ENCODE measurements at regions not wholly inside any gene's neighbourhood (a gene's known extent, or its start where the extent isn't known, plus 50 kb on each side); places are given as distances from the start of the nearest gene placed in this dataset.

DNA sequence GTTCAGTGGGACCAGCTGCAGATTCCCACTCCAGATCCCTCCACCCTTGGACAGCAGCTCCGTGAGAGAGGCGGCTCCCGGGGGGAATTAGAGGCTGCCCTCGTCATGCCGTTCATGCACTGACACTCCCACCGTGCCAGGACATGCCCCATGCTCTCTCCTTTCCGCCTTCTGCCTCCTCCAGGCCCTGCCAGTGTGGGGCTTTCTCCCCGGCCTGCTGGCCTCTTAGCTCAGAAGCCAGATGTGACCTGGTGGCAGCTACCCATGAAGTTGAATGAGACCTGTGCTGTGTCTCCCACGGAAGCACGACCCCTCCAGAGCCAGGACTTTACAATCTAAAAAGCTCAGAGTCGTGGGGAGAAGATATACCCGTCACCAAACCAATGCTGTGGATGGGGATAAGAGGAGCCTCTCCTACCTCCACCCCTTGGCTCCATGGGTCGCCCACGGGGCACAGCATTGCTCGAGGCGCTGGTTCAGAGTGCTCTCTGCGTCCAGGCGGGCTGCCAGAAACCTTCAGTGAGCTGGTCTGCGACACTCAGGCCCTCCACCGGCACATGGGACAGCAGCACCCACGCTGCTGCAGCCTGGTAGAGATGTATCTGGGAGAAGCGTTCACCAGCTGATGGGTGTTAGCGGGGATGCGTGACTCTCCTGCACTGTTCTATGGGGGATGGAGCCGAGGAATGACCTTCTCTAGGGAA is 111.0 kb upstream of the GPC1 start:
- no peak for DNase-seq

DNA sequence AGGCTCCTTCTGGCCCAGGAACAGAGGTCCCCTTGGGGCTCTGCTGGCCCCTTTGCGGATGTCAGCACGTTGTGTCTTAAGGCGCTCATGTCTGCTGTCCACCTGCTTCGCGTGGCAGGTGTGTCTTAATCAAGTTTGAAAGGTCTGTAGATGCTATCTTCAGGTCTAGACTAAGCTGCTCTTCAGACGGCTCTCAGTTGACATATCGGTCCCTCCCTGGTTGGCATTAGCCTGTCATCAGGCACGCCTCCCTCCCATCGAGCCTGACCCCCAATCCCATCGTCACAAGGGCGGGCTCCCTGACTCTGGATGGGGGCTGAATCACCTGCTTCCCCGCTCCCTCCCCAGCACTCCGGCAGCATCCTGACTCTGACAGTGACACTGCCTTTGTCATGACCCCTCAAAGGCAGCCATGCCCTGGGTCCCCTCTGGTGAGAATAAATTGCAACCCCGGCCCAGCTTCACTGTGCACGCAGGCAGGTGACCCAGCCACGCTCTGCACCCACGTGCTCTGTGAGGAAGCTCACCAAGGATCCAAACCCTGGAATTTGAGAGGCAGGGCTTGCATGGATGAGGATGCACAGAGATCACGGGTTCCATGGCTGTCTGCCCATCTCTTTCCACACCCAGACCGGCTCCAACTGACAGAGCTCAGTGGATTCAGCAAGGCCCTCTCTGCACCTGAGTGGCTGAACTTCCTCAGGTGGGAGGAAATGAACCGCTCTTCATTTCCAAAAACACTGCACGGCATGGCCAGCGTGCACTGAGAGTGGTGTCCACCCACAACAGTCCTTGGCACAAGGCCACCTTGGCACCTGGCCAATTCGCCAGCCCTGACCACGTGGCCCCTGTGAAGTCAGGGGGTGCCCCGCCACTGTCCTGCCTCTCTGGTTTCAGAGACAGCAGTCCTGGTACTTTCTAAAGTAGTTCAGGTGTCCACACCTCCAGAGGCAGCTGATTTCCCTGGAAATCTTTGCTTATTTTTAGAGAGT is 110.2 kb upstream of the GPC1 start:
- no peak for DNase-seq

DNA sequence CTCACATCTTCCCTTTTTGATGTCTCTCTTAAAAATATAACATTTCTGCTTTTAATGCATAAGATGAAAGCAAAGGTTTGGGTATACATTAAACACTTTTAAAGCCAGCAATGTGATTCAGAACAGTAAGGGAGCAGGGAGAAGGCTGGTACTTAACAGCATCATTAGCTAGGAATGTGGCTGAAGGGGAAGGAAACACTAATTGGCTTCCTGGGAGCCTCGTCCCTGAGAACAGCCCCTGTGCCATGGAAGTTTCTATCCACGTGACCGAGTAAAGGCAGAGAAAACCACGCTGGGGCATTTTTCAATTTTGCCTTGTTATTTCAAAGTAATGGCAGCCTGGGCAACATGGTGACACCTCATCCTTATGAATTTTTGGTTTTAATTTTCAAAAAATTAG is 109.2 kb upstream of the GPC1 start:
- DNase-seq, result no peak

DNA sequence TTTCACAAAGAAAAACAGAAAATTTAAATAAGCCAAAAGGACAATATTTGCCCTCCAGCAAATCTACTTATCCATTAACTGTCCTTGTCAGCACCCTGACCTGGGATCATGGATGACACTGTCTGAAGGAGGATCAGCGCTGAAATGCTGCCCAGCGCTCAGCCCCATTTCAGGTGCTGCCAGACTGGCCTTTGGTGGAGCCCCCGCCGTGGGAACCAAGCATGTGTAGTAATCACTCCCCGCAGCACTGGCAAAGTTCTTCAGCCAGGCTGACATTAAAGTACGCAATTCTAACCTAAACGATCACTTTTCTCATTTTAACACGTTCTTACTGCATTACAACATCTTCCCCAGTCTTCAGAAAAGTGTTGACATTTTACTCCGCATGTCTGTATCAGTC is 108.6 kb upstream of the GPC1 start:
- DNase-seq, result no peak

DNA sequence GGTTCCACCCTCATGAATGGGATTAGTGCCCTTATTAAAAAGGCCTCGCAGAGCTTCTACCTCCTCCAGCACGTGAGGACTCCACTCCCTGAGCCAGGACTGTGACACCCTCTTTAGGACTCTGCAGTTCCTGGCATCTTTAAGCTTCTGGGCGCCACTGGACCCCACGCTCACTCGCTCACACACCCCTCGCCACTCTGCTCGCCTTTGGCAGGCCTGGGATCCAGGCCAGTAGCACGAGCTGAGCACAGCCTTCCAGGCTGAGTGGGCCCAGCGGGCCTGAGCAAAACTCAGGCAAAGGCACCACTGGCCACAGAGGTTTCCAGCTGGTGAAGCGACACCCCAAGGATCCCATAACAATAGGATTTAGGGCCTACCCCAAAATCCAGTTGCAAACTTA is 107.9 kb upstream of the GPC1 start:
- no peak for DNase-seq

DNA sequence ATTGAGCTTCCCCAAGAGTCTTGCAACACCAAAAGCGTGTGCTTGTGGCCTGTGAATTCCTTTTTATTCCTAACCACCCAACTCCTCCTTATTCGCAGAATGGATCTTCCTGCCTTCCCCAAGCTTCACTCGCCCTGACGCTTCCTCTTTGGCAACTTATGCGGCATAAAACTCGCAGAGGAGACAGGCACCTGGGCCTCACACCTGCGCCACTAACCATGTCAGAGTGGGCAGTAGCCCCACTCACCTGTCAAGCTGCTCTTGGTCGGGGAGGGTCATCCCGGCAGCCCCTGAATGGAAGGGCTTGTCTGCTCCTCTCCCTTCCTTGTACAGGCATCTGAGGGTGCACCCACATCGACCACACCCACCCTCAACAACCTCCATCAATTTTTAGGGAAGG is 106.9 kb upstream of the GPC1 start:
- DNase-seq, result no peak

DNA sequence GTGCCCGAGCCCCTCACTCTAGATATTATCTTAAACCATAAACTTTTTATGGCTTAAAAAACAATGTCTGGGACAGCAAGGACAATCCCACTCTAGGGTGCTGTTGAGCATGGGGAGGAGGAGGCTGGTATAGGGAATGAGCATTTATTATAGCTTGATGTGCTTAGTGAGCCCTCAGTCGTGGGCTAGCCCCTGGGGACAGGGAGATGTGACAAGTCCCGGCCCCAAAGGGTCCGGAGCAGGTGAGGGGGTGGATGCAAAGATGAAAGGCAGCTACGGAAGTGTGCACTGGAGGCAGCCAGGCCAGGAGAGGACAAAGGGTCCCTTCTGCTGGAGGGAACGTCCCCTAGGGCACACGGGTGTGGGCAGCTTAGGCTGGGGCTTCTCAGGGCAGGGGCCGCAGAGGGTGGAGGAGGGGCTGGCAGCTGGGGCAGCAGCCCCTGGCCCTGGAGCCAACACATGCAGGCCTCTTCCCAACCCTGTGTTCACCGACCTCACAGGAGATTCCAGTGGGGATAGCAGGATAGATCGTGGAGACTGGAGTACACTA is 106.3 kb upstream of the GPC1 start:
- DNase-seq, result no peak

DNA sequence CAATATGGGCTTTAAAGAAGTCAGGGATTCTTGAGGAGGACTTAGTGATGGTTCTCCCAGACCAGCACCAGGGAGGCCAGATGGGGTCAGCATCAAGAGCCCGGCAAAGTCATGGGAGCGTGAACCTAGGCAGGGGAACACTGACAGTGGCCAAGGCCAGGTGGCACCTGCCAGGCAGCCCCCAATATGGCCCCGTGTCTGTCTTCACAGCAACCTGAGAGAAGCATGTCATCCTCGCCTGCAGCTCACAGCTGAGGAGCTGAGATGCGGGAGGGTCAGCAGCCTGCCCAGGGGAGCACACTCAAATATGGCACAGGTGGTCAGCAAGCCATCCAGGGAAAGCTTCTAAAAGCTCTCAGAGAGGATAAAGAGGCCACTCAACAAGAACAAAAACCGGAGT is 105.7 kb upstream of the GPC1 start:
- no peak for DNase-seq

DNA sequence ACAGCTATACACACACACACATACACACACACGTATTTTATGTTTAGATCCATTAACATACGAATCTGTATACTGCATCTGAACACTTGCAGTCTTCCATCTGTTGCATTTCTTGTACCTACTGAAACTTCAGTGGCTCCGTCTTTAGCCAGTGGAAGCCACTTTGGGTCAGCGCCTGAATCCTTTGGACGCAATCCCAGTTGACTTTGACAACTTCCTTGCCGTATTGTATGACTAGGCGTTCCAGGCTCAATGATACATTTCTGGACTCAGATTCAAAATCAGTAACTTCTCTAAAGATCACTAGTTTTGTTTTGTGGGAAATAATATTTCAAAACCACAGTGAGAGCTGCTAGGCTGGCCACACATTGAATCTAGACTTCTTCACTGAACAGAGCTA is 101.5 kb upstream of the GPC1 start:
- DNase-seq, result no peak

DNA sequence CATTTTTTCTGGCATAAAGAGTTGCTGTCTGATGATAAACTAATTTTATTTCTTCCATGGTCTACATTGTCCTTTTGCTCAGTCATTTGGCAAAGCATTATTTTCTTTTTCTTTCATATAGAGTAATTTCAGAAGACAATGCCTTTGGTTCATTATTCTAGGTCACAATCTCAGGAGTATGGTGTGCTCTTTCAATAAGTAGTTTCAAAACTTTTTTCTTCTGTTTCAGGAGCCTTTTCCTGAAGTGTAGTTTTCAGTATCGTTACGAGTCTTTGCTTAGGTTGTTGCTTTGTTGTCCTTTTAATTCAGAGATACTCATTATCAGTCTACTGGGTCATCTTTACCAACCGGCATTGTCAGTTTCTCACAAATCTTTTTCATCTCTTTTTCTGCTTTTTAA is 100.4 kb upstream of the GPC1 start:
- DNase-seq, result no peak

DNA sequence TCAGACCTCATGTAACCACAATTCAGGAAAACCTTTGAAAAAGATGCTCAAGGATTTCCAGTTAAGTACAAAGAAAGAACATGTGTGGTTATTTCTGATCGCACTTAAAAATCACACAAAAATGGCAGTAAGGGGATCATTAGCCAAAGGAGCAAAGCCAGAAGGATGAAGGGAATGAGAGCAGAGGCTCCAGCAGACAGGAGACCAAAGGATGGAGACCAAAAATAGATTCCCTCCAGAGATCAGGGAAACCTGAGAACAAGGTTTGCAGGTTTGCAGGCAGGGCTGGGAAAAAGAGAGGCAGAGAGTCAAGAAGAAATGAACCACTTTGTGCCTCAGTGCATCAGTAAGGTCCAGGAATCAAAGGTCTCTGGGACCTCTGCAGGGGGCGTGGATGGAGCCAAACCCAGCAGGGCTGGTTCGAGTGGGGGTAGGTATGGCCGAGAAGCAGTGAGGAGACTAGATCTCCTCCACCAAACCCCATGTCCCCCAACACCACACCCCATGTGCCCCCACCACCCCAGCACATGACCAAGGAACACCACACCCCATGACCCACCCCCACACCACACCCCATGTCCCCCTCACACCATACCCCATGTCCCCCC is 98.5 kb upstream of the GPC1 start:
- DNase-seq, result no peak

DNA sequence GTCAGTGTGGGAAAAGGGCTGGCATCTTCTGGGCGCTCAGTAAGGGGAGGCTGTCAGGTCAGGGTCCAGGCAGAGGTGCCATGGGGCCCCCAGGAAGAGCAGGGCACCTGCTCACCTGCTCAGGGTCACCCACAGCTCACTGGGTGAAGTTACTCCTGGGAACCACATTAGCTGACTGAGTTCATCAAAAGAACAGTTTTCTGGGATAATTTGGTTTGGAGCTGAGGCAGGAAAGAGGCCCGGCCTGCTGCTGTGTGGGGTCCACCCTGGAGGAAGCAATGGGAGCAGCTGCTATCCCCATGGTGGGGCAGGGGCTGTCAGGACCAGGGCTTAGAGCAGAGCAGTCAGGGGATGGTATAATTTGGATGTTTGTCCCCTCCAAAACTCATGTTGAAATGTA is 97.2 kb upstream of the GPC1 start:
- no peak for DNase-seq

DNA sequence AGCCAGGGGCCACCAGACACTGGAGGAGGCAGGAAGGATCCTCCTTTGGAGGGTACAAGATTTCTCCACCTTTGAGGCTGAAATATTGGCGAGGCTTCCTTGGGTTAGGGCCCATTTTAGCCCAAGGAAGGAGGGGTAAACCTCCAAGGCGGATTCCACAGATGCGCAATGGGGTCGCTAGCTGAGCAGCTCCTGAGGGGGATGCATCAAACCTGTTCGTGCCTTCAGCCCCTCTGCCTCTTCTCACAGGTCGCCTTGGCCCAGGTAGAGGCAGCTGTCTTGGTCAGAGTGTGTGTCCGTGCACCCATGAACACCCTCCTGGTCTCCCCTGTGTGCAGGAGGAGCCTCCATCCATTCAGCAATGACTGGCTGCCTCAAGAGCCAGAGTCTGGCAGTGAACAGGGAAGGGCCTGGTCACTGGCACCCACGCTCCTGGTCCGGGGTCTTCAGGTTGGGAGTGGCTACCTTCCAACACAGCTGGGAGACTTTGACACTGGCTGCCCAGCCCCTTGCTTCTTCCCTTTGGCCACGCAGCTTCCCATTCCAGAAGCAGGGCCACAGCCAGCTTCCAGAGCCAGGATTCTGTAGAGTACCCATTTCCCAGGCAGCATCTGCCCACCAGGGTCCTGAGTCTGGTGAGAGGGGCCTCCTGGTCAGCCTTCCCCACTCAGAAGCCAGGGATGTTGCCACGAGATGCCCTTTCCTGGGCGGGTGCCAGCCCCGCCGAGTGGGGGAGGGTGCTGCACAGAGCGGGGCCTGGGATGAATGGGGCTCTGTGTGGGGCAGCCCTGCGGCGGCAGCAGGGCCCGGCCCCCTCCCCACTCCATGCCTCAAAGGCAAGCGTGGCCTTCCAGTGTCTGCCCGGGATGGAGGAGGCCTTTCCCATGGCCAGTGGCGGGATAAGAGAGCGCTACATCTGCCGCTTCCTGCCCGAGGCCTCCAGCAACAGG is 95.8 kb upstream of the GPC1 start:
- DNase-seq, result no peak

DNA sequence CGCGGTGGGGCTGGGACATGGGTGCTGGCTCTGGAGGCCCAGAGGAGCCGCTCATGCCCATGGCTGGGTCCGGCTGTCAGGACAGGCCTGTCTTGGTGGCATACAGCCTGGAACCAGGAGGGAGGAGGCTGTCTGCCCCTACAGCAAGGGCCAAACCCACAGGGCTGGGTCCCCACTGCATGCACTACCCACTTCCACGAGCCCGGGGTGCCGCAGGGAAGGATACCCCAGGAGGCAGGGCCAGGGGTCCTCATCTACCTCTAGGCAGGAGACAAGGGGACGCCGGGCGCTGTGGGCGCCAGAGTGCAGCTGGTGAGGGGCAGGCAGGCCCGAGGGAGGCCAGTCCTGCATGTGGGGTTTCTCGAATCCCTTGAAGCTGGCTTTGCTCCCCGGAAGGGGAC is 95.1 kb upstream of the GPC1 start:
- DNase-seq, result no peak

DNA sequence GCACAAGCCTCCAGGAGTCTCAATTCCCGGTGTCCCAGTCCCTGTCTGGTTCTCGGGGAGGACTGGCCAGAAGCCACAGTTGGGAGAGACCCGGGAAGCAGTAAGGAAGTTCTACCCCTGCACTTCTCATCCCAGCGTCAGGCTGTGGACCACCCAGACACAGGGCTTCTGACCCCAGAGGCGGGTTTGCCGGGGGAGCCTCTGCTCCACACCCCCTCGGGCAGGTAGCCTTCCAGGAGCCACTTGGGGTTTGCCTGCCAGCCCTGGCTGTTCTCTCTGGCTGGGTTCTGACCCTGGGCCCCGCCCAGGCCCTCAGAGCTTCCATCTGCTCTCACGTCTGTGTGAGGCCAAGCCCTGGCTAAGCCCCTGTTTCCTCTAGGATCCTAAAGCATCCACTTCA is 94.4 kb upstream of the GPC1 start:
- no peak for DNase-seq

DNA sequence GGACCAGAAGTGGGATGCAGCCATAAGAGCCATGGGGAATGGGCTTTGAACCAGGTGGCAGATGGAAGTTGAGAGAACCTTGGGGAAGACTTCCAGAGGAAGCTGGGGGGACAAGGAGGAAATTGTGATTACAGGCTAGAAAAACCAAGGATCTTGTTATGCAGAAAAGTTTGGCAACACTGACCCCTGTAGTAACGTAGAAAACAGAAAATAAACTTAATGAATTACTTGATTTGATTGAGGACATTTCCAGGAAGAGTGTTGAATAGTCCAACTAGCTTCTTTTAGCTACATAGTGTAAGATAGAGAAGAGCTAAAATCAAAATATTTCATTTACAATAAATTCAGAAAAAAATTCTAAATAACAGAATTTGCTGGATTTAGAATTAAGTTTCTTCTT is 91.9 kb upstream of the GPC1 start:
- no peak for DNase-seq

DNA sequence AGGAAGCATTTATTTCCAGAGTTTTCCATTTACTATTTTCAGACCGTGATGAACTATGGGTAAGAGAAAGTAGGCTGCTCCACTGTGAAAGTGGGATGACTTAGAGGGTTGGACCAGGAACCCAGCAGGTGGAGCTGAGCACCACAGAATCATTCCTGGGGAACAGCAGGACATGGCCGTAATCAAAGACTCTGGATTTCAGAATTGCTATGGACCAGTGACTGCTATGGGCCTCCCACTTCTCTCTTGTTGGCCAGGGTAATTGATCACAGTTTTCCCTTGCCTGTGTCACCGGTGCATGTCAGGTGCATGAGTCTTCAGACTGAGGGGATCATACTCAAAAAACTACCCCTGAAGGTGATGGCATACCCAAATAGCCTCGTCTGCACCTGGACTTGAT is 90.6 kb upstream of the GPC1 start:
- no peak for DNase-seq

DNA sequence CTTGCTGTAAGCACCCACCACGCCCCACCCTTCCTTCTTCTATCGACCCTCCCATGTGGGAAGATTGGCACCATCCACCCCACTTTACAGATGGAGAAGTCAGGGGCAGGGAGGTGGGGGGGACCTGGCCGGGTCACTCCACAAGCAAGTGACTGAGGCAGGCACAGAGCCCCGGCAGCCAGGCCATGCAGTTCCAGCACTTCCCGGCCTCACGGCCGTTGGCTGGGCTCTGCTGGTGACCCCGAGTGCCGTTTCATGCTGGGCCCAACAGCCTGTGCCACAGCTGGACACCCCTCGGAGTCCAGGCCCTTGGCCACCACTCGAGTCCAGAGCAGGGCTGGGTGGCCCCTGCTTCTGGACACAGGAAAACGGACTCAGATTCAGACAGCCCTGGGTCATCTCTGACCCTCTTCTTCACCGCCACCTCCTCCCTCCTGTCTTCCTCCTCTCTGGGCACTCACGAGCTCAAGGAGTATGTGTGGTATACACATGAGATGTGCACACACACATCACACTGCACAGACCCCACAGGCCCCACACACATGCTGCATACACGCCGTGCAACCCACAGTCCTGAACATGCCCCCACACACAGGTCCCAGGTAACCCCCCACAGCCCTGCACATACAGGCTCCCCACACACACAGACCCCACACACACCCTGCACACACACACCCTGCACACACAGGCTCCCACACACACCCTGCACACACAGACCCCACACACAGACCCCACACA is 89.3 kb upstream of the GPC1 start:
- DNase-seq, result no peak

DNA sequence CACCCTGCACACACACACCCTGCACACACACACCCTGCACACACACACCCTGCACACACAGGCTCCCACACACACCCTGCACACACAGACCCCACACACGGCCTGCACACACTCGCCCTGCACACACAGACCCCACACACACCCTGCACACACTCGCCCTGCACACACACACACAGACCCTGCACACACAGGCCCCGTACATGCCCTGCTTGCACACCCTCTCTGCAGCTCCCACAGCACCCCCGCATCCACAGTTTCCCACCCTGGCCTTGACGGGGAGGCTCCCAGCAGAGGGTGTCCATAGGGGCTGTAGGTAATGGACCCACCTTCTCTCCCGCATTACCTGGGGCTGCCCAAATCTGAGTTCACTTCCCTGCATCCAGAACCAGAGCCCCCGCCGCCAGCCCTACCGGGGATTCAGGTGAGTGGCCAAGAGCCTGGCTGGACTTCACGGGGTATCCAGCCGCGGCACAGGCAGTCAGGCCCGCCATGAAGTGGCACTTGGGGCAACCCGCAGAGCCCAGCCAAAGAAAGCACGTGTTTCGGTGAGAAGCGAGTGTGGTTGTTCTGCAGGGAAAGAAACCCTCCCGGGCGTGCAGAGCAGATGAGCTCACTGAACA is 88.6 kb upstream of the GPC1 start:
- no peak for DNase-seq

DNA sequence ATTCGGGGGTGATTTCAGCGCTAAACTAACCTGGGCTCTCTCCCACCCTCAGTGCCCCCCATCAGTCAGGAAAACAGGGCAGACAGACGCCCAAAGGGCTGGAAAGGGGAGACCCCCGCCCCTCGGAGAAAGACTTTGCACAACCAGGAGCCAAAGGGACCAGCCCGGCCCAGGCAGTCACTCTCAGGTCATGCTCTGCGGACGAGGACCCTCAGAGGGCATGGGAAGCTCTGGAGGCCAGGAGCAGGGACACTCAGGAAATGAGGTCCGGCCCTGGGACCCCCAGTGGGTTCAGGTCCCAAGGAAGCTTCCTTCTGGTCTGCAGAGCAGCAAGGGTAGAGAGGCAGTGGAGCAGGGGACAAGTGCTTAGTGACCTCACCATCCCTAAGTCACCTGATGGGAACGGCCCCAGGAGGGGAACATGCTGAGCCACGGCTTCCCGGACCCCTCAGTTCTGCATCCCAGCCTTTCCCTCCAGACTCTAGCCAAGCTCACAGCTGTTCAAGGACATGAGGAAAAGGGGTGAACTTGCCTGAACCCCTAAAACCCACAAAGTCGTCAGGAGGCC is 88.0 kb upstream of the GPC1 start:
- no peak for DNase-seq

DNA sequence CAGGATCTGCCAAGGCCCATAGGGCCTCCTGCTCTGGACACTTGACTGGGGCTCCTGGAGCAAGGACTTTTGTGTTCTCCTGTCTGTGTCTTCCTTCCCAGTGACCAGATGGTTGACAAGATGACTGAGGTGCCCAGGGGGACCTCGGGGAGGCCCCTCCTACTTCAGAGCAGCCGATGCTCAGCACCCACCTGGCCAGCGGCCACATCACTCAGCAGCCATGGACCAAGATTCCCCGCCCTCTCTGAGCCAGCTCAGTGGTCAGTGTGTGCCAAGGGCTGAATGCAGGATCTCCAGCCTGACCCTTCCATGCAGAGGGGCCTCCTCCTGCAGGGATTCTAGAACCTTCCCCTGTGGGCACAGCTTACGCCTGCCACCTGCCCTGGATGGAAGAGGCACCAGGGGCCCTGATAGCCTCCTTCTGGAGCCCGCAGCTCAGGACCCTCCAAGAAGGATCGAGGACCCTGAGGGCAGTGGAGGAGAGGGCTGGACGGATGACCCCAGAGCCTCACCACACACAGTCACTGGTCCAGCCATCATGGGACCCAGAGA is 87.4 kb upstream of the GPC1 start:
- DNase-seq, result no peak
